Activated CD4-positive, alpha-beta T cell treated with anti-CD3 and anti-CD28 coated beads, Interleukin-10, Interleukin-2, amounts not matched to agents 100 ng/mL and 50 ng/mL, durations not matched to agents 16 hours and 8 hours (primary cell): ENCODE measurements at regions not wholly inside any gene's neighbourhood (a gene's known extent, or its start where the extent isn't known, plus 50 kb on each side); places are given as distances from the start of the nearest gene placed in this dataset.

Experiments used
- DNase-seq: peaks from one replicate; pipeline ENCODE4 v3.0.0-alpha.2; 2020

GRCh38 chr6:147046141-147046877 is 157.9 kb upstream of the STXBP5 start:
- DNase-seq = no peak

- DNase-seq = no peak
Measured at GRCh38 chr6:147048930-147049329, 155.3 kb upstream of the STXBP5 start.

GRCh38 chr6:147053311-147053921 is 150.8 kb upstream of the STXBP5 start:
- no peak for DNase-seq

- no peak for DNase-seq
Measured at GRCh38 chr6:147054158-147054557, 150.1 kb upstream of the STXBP5 start.

GRCh38 chr6:147054871-147055270 is 149.3 kb upstream of the STXBP5 start:
- no peak for DNase-seq

- DNase-seq = no peak
Measured at GRCh38 chr6:147055821-147056392, 148.3 kb upstream of the STXBP5 start.

- no peak for DNase-seq
Measured at GRCh38 chr6:147057188-147057587, 147.0 kb upstream of the STXBP5 start.

- no peak for DNase-seq
Measured at GRCh38 chr6:147057705-147058342, 146.4 kb upstream of the STXBP5 start.

- DNase-seq = no peak
Measured at GRCh38 chr6:147058786-147059385, 145.3 kb upstream of the STXBP5 start.

GRCh38 chr6:147060636-147061035 is 143.6 kb upstream of the STXBP5 start:
- no peak for DNase-seq

- DNase-seq = no peak
Measured at GRCh38 chr6:147061252-147061651, 143.0 kb upstream of the STXBP5 start.

GRCh38 chr6:147063469-147064031 is 140.7 kb upstream of the STXBP5 start:
- no peak for DNase-seq

GRCh38 chr6:147065786-147066185 is 138.4 kb upstream of the STXBP5 start:
- no peak for DNase-seq

GRCh38 chr6:147067184-147067583 is 137.0 kb upstream of the STXBP5 start:
- DNase-seq = no peak

- no peak for DNase-seq
Measured at GRCh38 chr6:147071776-147072175, 132.4 kb upstream of the STXBP5 start.

- DNase-seq = no peak
Measured at GRCh38 chr6:147075381-147075780, 128.8 kb upstream of the STXBP5 start.

GRCh38 chr6:147077251-147077650 is 127.0 kb upstream of the STXBP5 start:
- no peak for DNase-seq

GRCh38 chr6:147078106-147078505 is 126.1 kb upstream of the STXBP5 start:
- no peak for DNase-seq

- no peak for DNase-seq
Measured at GRCh38 chr6:147078602-147079001, 125.6 kb upstream of the STXBP5 start.

- no peak for DNase-seq
Measured at GRCh38 chr6:147080225-147080624, 124.0 kb upstream of the STXBP5 start.

- no peak for DNase-seq
Measured at GRCh38 chr6:147081076-147081609, 123.1 kb upstream of the STXBP5 start.

GRCh38 chr6:147087641-147088040 is 116.6 kb upstream of the STXBP5 start:
- DNase-seq = no peak

- no peak for DNase-seq
Measured at GRCh38 chr6:147088861-147089260, 115.4 kb upstream of the STXBP5 start.
